ENCODE measurements at regions not wholly inside any gene's neighbourhood (a gene's known extent, or its start where the extent isn't known, plus 50 kb on each side); places are given as distances from the start of the nearest gene placed in this dataset.

DNA sequence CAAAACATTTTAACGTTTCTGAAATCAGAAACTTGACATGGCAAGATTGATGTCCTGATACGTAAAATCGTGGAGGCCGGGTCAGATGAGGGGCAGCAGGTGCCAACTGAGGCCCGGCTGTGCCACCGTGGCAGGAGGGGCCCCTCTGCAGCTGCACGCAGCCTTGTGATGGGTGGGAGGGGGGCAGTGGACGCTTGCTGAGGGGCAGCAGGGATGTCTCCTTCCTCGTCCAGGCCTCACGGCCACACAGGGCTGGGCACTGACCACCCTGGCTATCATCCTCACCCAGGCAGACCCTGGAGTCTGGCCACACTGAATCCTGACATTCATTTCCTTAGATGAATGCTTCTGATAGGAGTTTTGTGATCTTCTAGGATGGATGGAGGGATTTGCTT is 114.7 kb downstream of the ERMARD start:
- intact Hi-C loops (cut with DNase I) = no loop called here
- Histone ChIP-seq H3K4me1 (peaks cover 4 to 19% (median 12%) of the 10 kb centered on the region in 3 donors), H3K36me3 (no peaks in the 10 kb centered on the region), H3K4me3 (no peak overlapping the region), H3K27ac (no peak overlapping the region), H3K9me3 (no peaks in the 10 kb centered on the region), H3K27me3 (no peaks in the 10 kb centered on the region)
- 74 to 81% methylated on average over 6 to 10 of the region's 10 CpGs for WGBS, 2 donors
- DNase-seq = no peak
- TF ChIP-seq POLR2A (IDR thresholded peaks at IDR 0.05) = no peak
- TF ChIP-seq, protein P1, sequence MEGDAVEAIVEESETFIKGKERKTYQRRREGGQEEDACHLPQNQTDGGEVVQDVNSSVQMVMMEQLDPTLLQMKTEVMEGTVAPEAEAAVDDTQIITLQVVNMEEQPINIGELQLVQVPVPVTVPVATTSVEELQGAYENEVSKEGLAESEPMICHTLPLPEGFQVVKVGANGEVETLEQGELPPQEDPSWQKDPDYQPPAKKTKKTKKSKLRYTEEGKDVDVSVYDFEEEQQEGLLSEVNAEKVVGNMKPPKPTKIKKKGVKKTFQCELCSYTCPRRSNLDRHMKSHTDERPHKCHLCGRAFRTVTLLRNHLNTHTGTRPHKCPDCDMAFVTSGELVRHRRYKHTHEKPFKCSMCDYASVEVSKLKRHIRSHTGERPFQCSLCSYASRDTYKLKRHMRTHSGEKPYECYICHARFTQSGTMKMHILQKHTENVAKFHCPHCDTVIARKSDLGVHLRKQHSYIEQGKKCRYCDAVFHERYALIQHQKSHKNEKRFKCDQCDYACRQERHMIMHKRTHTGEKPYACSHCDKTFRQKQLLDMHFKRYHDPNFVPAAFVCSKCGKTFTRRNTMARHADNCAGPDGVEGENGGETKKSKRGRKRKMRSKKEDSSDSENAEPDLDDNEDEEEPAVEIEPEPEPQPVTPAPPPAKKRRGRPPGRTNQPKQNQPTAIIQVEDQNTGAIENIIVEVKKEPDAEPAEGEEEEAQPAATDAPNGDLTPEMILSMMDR (IDR thresholded peaks at IDR 0.05) = no peak

DNA sequence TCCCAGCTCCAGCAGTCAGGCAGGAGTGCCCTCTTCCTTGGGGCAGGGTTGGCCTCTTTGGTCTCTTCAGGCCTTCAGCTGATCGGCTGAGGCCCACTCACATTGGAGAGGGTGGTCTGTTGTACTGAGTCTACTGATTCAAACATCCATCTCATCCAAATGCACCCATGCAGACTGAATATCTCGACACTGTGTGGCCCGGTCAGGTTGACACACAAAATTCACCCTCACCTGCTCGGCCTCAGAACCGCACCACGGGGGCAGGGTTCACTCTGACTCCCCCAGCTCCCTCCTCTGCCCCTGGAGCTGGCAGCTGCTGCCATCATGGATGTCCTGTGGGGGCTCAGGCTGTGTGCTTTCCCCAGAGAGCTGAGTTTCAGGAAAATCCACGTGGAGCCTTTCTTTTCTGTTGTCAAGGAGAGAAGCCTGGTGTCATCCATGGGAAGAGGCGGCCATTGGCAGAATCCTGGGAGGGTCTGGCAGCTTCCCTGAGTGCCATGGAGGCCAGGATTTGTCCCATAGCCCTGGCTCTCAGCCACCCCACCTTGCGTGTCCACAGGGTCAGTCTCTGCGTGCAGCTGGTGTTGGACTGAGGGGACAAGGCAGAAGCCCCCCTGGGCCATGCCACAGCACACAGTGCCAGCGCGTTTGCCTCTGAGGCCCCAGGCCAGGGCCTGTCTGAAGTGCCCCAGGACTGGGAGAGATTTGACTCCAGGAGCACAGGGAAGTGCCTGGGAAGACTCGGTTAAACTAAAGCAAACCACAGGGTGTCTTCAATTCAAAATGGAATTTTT is 114.1 kb downstream of the ERMARD start:
- Histone ChIP-seq H3K4me3 (no peak overlapping the region), H3K36me3 (no peaks in the 10 kb centered on the region), H3K27me3 (no peaks in the 10 kb centered on the region), H3K9me3 (no peaks in the 10 kb centered on the region), H3K4me1 (peaks cover 4 to 21% (median 12%) of the 10 kb centered on the region in 3 donors), H3K27ac (no peak overlapping the region)
- 74 to 85% methylated on average over 5 of the region's 13 CpGs for WGBS, 2 donors
- TF ChIP-seq POLR2A (IDR thresholded peaks at IDR 0.05) = no peak
- TF ChIP-seq, protein P1 (IDR thresholded peaks at IDR 0.05) = no peak
- intact Hi-C loops (cut with DNase I) = no loop called here
- no peak for DNase-seq

DNA sequence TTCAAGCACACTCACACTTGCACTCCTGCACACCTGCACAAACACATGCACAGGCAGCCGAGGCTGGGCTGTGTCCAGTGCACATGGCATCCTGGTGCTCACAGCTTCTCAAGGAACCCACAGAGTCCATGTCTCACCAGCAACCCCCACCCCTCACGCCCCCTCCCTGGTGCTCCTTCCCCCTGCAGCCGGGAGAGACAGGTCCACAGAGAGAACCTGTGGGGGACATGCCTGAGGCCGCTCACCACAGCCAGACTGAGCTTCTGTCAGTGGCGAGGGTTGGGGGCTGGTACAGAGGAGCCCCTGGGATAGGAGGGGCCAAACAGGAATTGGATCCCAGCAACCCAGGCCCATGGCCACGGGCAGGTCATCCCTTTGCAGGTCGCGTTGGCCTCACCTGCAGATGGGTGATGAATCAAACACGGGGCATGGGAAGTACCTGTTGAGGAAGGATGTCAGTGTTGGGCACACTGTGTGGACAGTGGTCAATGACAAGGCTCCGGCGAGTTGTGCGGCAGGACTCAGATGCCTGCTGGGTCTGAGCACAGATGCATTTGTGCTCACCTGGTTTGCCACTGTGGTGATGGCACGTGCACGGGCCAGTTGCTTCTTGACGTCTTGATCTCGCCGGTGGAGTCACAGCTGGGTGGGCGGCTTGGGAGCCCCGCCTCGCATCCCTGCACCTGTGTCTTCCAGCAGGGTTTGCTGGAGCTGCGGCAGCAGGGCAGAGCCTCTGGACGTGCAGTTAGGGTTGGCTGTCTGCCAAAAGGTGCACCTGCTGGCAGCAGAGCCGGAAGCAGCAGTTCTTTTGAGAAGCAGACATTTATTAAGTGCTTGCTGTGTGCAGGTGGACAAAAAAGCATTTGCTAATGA is 113.0 kb downstream of the ERMARD start:
- WGBS, 2 donors = 39 to 70% methylated on average over 7 to 9 of the region's 23 CpGs
- no peaks in the 10 kb centered on the region for H3K9me3 ChIP-seq
- no peak overlapping the region for H3K4me3 ChIP-seq
- H3K36me3 ChIP-seq = no peaks in the 10 kb centered on the region
- DNase-seq = no peak
- peaks cover 4 to 31% (median 12%) of the 10 kb centered on the region in 3 donors for H3K4me1 ChIP-seq
- H3K27ac ChIP-seq = no peak overlapping the region
- intact Hi-C loops (cut with DNase I) = no loop called here
- no peak for TF ChIP-seq POLR2A (IDR thresholded peaks at IDR 0.05)
- TF ChIP-seq, protein P1 (IDR thresholded peaks at IDR 0.05) = no peak
- no peaks in the 10 kb centered on the region for H3K27me3 ChIP-seq

DNA sequence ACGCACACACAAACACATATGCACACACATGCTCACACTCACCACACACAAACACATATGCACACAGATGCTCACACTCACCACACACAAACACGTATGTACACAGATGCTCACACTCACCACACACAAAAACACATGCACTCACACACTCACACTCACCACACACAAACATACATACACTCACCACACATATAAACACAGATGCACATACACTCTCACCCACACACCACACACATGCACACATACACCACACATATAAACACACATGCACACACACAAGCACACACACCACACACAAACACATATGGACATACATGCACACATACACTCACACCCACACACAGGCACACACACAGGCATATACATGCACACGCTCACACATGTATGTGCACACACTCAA is 112.3 kb downstream of the ERMARD start:
- no peak overlapping the region for H3K27ac ChIP-seq
- H3K9me3 ChIP-seq = no peaks in the 10 kb centered on the region
- TF ChIP-seq POLR2A (IDR thresholded peaks at IDR 0.05) = no peak
- TF ChIP-seq, protein P1 (IDR thresholded peaks at IDR 0.05) = no peak
- peaks cover 4 to 38% (median 13%) of the 10 kb centered on the region in 3 donors for H3K4me1 ChIP-seq
- H3K27me3 ChIP-seq = no peaks in the 10 kb centered on the region
- H3K4me3 ChIP-seq = no peak overlapping the region
- 87 to 97% methylated on average over 3 of the region's 3 CpGs for WGBS, 2 donors
- DNase-seq = no peak
- intact Hi-C loops (cut with DNase I) = no loop called here
- no peaks in the 10 kb centered on the region for H3K36me3 ChIP-seq
